A549 (cell line): ENCODE measurements at regions not wholly inside any gene's neighbourhood (a gene's known extent, or its start where the extent isn't known, plus 50 kb on each side); places are given as distances from the start of the nearest gene placed in this dataset.

Experiments used
- BHLHE40 ChIP-seq: IDR thresholded peaks from 2 replicates; pipeline ENCODE4 v1.6.1; 2012; ENCODE audit warnings: low read depth, low read length, inconsistent platforms
- CTCF ChIP-seq: fragments of >200 bp; sonication (Bioruptor Twin); formaldehyde crosslinking; IDR thresholded peaks from 3 replicates; pipeline ENCODE4 v1.5.1; 2016
- FOSL2 ChIP-seq, 2 experiments: fragments of 450-650 bp in 1 of 2; fragments of >200 bp in 1 of 2; sonication (Bioruptor Twin) in 1 of 2; formaldehyde crosslinking; IDR thresholded peaks; 2 replicates each; pipeline versions ENCODE4 v1.5.0 to v1.6.1; 2016 to 2020; ENCODE audit warnings: mild to moderate bottlenecking in 1 of 2, moderate library complexity in 1 of 2
- POLR2A ChIP-seq: IDR thresholded peaks from 2 replicates; pipeline ENCODE4 v1.6.1; 2012; ENCODE audit warnings: mild to moderate bottlenecking, low read length

- TF ChIP-seq POLR2A, result no peak
- TF ChIP-seq FOSL2 (IDR thresholded peaks at IDR 0.05), result no peak
- no peak for TF ChIP-seq FOSL2 (CRISPR knock-in tag; IDR thresholded peaks at IDR 0.05)
- TF ChIP-seq CTCF, result no peak
- TF ChIP-seq BHLHE40, result no peak
Measured at GRCh38 chr6:103456652-103457051, 1403.1 kb downstream of the HACE1 start.
